ENCODE measurements at regions not wholly inside any gene's neighbourhood (a gene's known extent, or its start where the extent isn't known, plus 50 kb on each side); places are given as distances from the start of the nearest gene placed in this dataset.

DNA sequence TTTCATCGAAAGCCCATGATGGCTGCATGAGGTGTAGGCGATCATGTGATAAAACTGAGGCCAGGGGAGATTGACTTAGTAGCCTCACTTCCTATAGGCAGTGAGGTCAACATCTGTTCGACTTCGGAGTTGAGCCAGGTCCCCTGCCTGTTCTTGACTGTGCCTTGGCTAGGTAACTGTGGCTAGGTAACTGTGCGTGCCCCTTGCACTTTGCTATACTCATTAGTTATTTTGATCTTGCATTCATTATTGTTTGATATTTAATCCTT, 55.0 kb downstream of the CLDN34 start:
- in situ Hi-C loops (cut with MboI; ENCODE audit: low sequenced_read_pairs), result no loop called here
- Histone ChIP-seq H3K27ac (ENCODE audit: insufficient read depth, low read length) (no peak overlapping the region), H3K9ac (ENCODE audit: low read depth, low read length) (no peak overlapping the region), H2BK5ac (ENCODE audit: low read depth, low read length, poor library complexity, severe bottlenecking) (no peak overlapping the region), H2BK20ac (ENCODE audit: low read depth, low read length) (no peak overlapping the region), H3K14ac (replicated peaks; ENCODE audit: low read depth, low read length) (no peak overlapping the region), H3K9me3 (ENCODE audit: control insufficient read depth, insufficient read depth, low read length) (no peaks in the 10 kb centered on the region), H3K4ac (ENCODE audit: low read depth, low read length) (no peak overlapping the region), H2BK120ac (ENCODE audit: low read depth, low read length) (no peak overlapping the region), H2AFZ (replicated peaks; ENCODE audit: low read length, poor library complexity) (no peak overlapping the region), H3K27me3 (ENCODE audit: control insufficient read depth, insufficient read depth, low read length) (no peaks in the 10 kb centered on the region), H3K4me3 (ENCODE audit: insufficient read depth, low read depth, low read length) (no peak overlapping the region), H3K4me2 (ENCODE audit: low read depth, low read length) (no peak overlapping the region), H3K23ac (ENCODE audit: low read depth, low read length) (no peak overlapping the region), H3K4me1 (ENCODE audit: control insufficient read depth, insufficient read depth, low read length) (no peaks in the 10 kb centered on the region; the same call in 1 of the 2 replicates), H3K18ac (ENCODE audit: low read depth, low read length) (no peak overlapping the region), H2BK15ac (ENCODE audit: low read depth, low read length) (no peak overlapping the region), H2AK5ac (ENCODE audit: low read depth, low read length) (no peak overlapping the region), H3K9me1 (ENCODE audit: insufficient read depth, low read length) (no peaks in the 10 kb centered on the region; the same call in 1 of the 2 replicates), H3K79me1 (ENCODE audit: low read depth in 1 of 2, low read length in 2 of 2) (peaks cover 20 to 54% of the 10 kb centered on the region in 2 experiments), H4K5ac (ENCODE audit: low read depth, low read length) (no peak overlapping the region), H4K8ac (ENCODE audit: low read depth in 2 of 2, low read length in 2 of 2) (no peak overlapping the region), H4K91ac (ENCODE audit: insufficient read depth, low read depth, low read length) (no peak overlapping the region), H3K56ac (ENCODE audit: extremely low read depth, insufficient read depth, low read length) (no peak overlapping the region), H4K20me1 (ENCODE audit: insufficient read depth, low read length) (peaks cover 41% of the 10 kb centered on the region), H3K36me3 (ENCODE audit: control insufficient read depth, insufficient read depth, low read length) (no peaks in the 10 kb centered on the region), H2AK9ac (replicated peaks; ENCODE audit: low read depth, low read length, poor library complexity) (no peak overlapping the region)
- no peak for ATAC-seq (ENCODE audit: low read depth)
- TF ChIP-seq, protein P1, sequence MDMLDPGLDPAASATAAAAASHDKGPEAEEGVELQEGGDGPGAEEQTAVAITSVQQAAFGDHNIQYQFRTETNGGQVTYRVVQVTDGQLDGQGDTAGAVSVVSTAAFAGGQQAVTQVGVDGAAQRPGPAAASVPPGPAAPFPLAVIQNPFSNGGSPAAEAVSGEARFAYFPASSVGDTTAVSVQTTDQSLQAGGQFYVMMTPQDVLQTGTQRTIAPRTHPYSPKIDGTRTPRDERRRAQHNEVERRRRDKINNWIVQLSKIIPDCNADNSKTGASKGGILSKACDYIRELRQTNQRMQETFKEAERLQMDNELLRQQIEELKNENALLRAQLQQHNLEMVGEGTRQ (IDR thresholded peaks at IDR 0.05; ENCODE audit: low read depth, low read length), result no peak
- no peak for TF ChIP-seq MAZ (IDR thresholded peaks at IDR 0.05; ENCODE audit: borderline replicate concordance, low read depth, low read length)
- no peak for TF ChIP-seq CEBPB (IDR thresholded peaks at IDR 0.05; ENCODE audit: low read depth, low read length)
- TF ChIP-seq FOS (IDR thresholded peaks at IDR 0.05; ENCODE audit: low read depth, low read length), result no peak
- TF ChIP-seq RAD21 (IDR thresholded peaks at IDR 0.05; ENCODE audit: low read length), result no peak
- TF ChIP-seq POLR2A (IDR thresholded peaks at IDR 0.05; ENCODE audit: low read depth, low read length), result no peak
- ChIA-PET POLR2A (ENCODE audit: unreplicated experiment) (no interaction called here), CTCF (no interaction called here)
- no peak for DNase-seq
- no CpG with 5 or more reads among the region's 5 CpGs for WGBS, 2 experiments (ENCODE audit: extremely low coverage in 2 of 2, insufficient read length in 1 of 2)
- no TSS peak for BruUV-seq (replicated peaks)
- dilution Hi-C loops (cut with HindIII; ENCODE audit: low sequenced_read_pairs, unreplicated experiment), result no loop called here
- intact Hi-C loops (cut with micrococcal nuclease), result no loop called here

Measured in IMR-90 (cell line).